ENCODE measurements at regions not wholly inside any gene's neighbourhood (a gene's known extent, or its start where the extent isn't known, plus 50 kb on each side); places are given as distances from the start of the nearest gene placed in this dataset.

GRCh38 chr11:106178361-106178760, 100.9 kb downstream of the AASDHPPT start:
- H3K27ac ChIP-seq (ENCODE audit: low read depth, low read length) = no peak overlapping the region
- H3K9me2 ChIP-seq (replicated peaks; ENCODE audit: control insufficient read depth, low read length) = no peaks in the 10 kb centered on the region
- no peaks in the 10 kb centered on the region for H3K4me1 ChIP-seq (ENCODE audit: control insufficient read depth, low read length)
- H3F3A ChIP-seq (ENCODE audit: control insufficient read depth, insufficient read depth) = no peaks in the 10 kb centered on the region
- no peaks in the 10 kb centered on the region for H3K36me3 ChIP-seq (ENCODE audit: control insufficient read depth, low read length)
- H4K20me1 ChIP-seq (ENCODE audit: control insufficient read depth, insufficient read depth, low read depth, low read length) = no peaks in the 10 kb centered on the region
- TF ChIP-seq EZH2phosphoT487 (IDR thresholded peaks at IDR 0.05; ENCODE audit: borderline replicate concordance, low read length) (no peak), CTCF (IDR thresholded peaks at IDR 0.05; ENCODE audit: low read depth, low read length, poor library complexity, severe bottlenecking) (no peak)
- H3K79me2 ChIP-seq (ENCODE audit: control insufficient read depth, low read length) = no peaks in the 10 kb centered on the region
- no peaks in the 10 kb centered on the region for H3K27me3 ChIP-seq (ENCODE audit: control insufficient read depth, low read length)
- H3K4me3 ChIP-seq (ENCODE audit: low read length) = no peak overlapping the region
- no peak overlapping the region for H3K4me2 ChIP-seq (ENCODE audit: low read length)
- H3K9me3 ChIP-seq (ENCODE audit: control insufficient read depth, insufficient read depth, low read length) = no peaks in the 10 kb centered on the region

- Histone ChIP-seq H3K4me2 (ENCODE audit: low read length) (no peak overlapping the region), H3K27me3 (ENCODE audit: control insufficient read depth, low read length) (no peaks in the 10 kb centered on the region), H3K79me2 (ENCODE audit: control insufficient read depth, low read length) (no peaks in the 10 kb centered on the region), H3F3A (ENCODE audit: control insufficient read depth, insufficient read depth) (no peaks in the 10 kb centered on the region), H3K4me3 (ENCODE audit: low read length) (no peak overlapping the region), H4K20me1 (ENCODE audit: control insufficient read depth, insufficient read depth, low read depth, low read length) (no peaks in the 10 kb centered on the region), H3K36me3 (ENCODE audit: control insufficient read depth, low read length) (no peaks in the 10 kb centered on the region), H3K9me3 (ENCODE audit: control insufficient read depth, insufficient read depth, low read length) (no peaks in the 10 kb centered on the region), H3K9me2 (replicated peaks; ENCODE audit: control insufficient read depth, low read length) (no peaks in the 10 kb centered on the region), H3K27ac (ENCODE audit: low read depth, low read length) (no peak overlapping the region), H3K4me1 (ENCODE audit: control insufficient read depth, low read length) (no peaks in the 10 kb centered on the region)
- TF ChIP-seq EZH2phosphoT487 (IDR thresholded peaks at IDR 0.05; ENCODE audit: borderline replicate concordance, low read length) (no peak), CTCF (IDR thresholded peaks at IDR 0.05; ENCODE audit: low read depth, low read length, poor library complexity, severe bottlenecking) (no peak)
Observed at GRCh38 chr11:106179048-106179447, 101.6 kb downstream of the AASDHPPT start.

- Histone ChIP-seq H3K4me2 (ENCODE audit: low read length) (no peak overlapping the region), H3K9me3 (ENCODE audit: control insufficient read depth, insufficient read depth, low read length) (peaks cover 8% of the 10 kb centered on the region; the same call in 1 of the 2 replicates), H3K4me3 (ENCODE audit: low read length) (no peak overlapping the region), H3F3A (ENCODE audit: control insufficient read depth, insufficient read depth) (no peaks in the 10 kb centered on the region), H3K9me2 (replicated peaks; ENCODE audit: control insufficient read depth, low read length) (no peaks in the 10 kb centered on the region), H3K4me1 (ENCODE audit: control insufficient read depth, low read length) (no peaks in the 10 kb centered on the region), H3K27me3 (ENCODE audit: control insufficient read depth, low read length) (no peaks in the 10 kb centered on the region), H3K79me2 (ENCODE audit: control insufficient read depth, low read length) (no peaks in the 10 kb centered on the region), H3K27ac (ENCODE audit: low read depth, low read length) (no peak overlapping the region), H3K36me3 (ENCODE audit: control insufficient read depth, low read length) (no peaks in the 10 kb centered on the region), H4K20me1 (ENCODE audit: control insufficient read depth, insufficient read depth, low read depth, low read length) (no peaks in the 10 kb centered on the region)
- TF ChIP-seq CTCF (IDR thresholded peaks at IDR 0.05; ENCODE audit: low read depth, low read length, poor library complexity, severe bottlenecking) = no peak
- no peak for TF ChIP-seq EZH2phosphoT487 (IDR thresholded peaks at IDR 0.05; ENCODE audit: borderline replicate concordance, low read length)
Observed at GRCh38 chr11:106186630-106187029, 109.2 kb downstream of the AASDHPPT start.
